Glutamatergic neuron (in vitro differentiated cells): ENCODE measurements at regions not wholly inside any gene's neighbourhood (a gene's known extent, or its start where the extent isn't known, plus 50 kb on each side); places are given as distances from the start of the nearest gene placed in this dataset.

Source experiments
- DNase-seq: peaks from one replicate; pipeline ENCODE4 v3.0.0; 2022
- H3K27ac Mint-ChIP-seq: one replicate; pipeline ENCODE4 v1.8.0; 2020; ENCODE audit warnings: mild to moderate bottlenecking, mixed read lengths, inconsistent platforms; ENCODE audit not compliant: unreplicated experiment
- H3K27me3 Mint-ChIP-seq: one replicate; pipeline ENCODE4 v1.8.0; 2020; ENCODE audit warnings: mild to moderate bottlenecking, moderate library complexity, mixed read lengths, inconsistent platforms; ENCODE audit not compliant: unreplicated experiment
- H3K36me3 Mint-ChIP-seq: one replicate; pipeline ENCODE4 v1.8.0; 2020; ENCODE audit warnings: mild to moderate bottlenecking, mixed read lengths, inconsistent platforms; ENCODE audit not compliant: unreplicated experiment
- H3K4me1 Mint-ChIP-seq: one replicate; pipeline ENCODE4 v1.8.0; 2020; ENCODE audit warnings: mild to moderate bottlenecking, low read depth, mixed read lengths, inconsistent platforms; ENCODE audit not compliant: unreplicated experiment
- H3K4me3 Mint-ChIP-seq: one replicate; pipeline ENCODE4 v1.8.0; 2020; ENCODE audit warnings: mild to moderate bottlenecking, mixed read lengths, inconsistent platforms; ENCODE audit not compliant: unreplicated experiment
- H3K9me3 Mint-ChIP-seq: one replicate; pipeline ENCODE4 v1.8.0; 2020; ENCODE audit warnings: mild to moderate bottlenecking, moderate library complexity, mixed read lengths, inconsistent platforms; ENCODE audit not compliant: unreplicated experiment
- CTCF ChIP-seq: fragments of 200-600 bp; sonication (generic); IDR thresholded peaks from one replicate; pipeline ENCODE4 v1.5.0; 2021; ENCODE audit not compliant: partially characterized antibody, unreplicated experiment

GRCh38 chr15:29526802-29527201 is 257.2 kb upstream of the NSMCE3 start:
- Mint-ChIP-seq H3K4me3 (no peak overlapping the region), H3K27me3 (no peaks in the 10 kb centered on the region)

GRCh38 chr15:29522373-29523276 is 253.0 kb upstream of the NSMCE3 start:
- Mint-ChIP-seq H3K27me3 (peaks cover 1% of the 10 kb centered on the region), H3K27ac (no peak overlapping the region), H3K9me3 (peaks cover 7% of the 10 kb centered on the region), H3K4me1 (no peaks in the 10 kb centered on the region), H3K36me3 (peaks cover 19% of the 10 kb centered on the region), H3K4me3 (no peak overlapping the region)
- no peak for TF ChIP-seq CTCF
- no peak for DNase-seq

More at GRCh38 chr15:29526802-29527201, 257.2 kb upstream of the NSMCE3 start:
- Mint-ChIP-seq H3K27ac (no peak overlapping the region), H3K4me1 (no peaks in the 10 kb centered on the region), H3K36me3 (no peaks in the 10 kb centered on the region), H3K9me3 (no peaks in the 10 kb centered on the region)
- no peak for TF ChIP-seq CTCF
- no peak for DNase-seq

GRCh38 chr15:29518442-29518841 is 248.8 kb upstream of the NSMCE3 start:
- Mint-ChIP-seq H3K27ac (no peak overlapping the region), H3K36me3 (peaks cover 19% of the 10 kb centered on the region), H3K4me1 (no peaks in the 10 kb centered on the region), H3K27me3 (peaks cover 1% of the 10 kb centered on the region), H3K4me3 (no peak overlapping the region), H3K9me3 (peaks cover 10% of the 10 kb centered on the region)
- DNase-seq, result no peak
- no peak for TF ChIP-seq CTCF

- no peak for TF ChIP-seq CTCF
- peaks cover 10% of the 10 kb centered on the region for H3K9me3 Mint-ChIP-seq
- no peaks in the 10 kb centered on the region for H3K4me1 Mint-ChIP-seq
- peaks cover 1% of the 10 kb centered on the region for H3K27me3 Mint-ChIP-seq
- H3K36me3 Mint-ChIP-seq, result peaks cover 19% of the 10 kb centered on the region
- H3K27ac Mint-ChIP-seq, result no peak overlapping the region
- H3K4me3 Mint-ChIP-seq, result no peak overlapping the region
- no peak for DNase-seq
Observed at GRCh38 chr15:29517829-29518228, 248.2 kb upstream of the NSMCE3 start.

GRCh38 chr15:29516929-29517328 is 247.3 kb upstream of the NSMCE3 start:
- DNase-seq, result no peak
- Mint-ChIP-seq H3K4me1 (no peaks in the 10 kb centered on the region), H3K27ac (no peak overlapping the region), H3K27me3 (peaks cover 1% of the 10 kb centered on the region), H3K36me3 (peaks cover 19% of the 10 kb centered on the region), H3K4me3 (no peak overlapping the region), H3K9me3 (peaks cover 10% of the 10 kb centered on the region)
- no peak for TF ChIP-seq CTCF
